ENCODE measurements at regions not wholly inside any gene's neighbourhood (a gene's known extent, or its start where the extent isn't known, plus 50 kb on each side); places are given as distances from the start of the nearest gene placed in this dataset.

GRCh38 chr16:8194794-8195193 lies 395.5 kb downstream of the TMEM114 start:
- DNase-seq: peak in 2 of 58 donors; percentile 0 to 1

DNA sequence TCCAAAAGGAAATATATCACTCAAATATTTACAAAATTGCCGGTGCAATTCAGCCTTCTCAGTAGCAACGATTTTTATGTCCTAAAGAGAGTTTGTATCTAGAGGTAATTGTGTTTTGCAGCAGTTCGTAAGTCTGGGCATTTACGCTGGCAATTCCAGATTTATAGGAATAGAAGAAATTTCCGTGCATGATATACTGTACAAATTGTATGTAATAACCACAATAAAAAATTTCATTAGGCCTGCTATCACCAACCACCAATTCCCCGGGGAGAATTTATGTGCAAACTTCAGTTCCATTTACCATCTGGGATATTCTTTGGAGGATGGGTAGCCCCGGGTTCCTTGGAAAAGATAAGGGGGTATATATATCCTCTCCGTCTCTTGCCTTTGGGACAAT lies 401.5 kb downstream of the TMEM114 start:
- no peak for DNase-seq

DNA sequence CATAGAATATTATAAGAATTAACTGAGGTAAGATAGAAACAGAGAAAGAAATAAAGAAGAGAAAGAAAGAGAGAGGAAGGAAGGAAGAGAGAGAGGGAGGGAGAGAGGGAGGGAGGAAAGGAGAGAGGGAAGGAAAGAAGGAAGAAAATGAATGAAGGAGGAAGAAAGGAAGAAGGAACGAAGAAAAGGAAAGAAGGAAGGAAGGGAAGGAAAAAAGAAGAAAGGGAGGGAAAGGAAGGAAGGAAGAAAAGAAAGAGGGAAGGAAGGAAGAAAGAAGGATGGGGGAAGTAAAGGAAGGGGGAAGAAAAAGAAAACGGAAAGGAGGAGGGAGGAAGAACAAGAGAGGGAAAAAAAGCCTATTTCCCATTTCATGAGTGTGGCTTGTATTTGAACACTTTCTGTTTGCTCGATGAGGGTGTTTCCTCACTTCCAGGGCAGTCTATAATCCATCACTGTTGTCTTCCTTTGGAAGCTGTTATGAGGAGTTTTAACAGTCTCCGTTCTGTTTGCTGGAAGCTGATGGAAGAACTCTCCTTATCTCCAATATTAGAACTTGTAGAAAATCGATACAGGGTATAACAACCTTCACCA lies 402.4 kb downstream of the TMEM114 start:
- DNase-seq: no peak

DNA sequence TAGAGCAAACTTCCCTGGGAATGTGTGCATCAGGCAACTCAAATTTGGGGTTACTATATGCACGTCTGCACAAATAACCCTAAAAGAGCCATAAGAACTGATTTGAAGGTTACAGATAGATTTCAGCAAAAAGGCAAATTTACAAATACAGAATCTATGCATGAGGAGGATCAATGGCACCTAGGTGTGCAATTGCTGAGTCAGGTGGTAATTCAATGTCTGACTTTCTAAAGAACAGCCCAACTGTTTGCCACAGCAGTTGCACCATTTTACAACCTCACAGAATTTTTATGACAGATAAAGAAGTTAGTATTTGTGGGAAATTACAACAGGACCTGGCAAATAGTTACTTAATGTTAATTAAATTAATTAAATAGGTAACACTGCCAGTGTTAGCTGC lies 405.5 kb downstream of the TMEM114 start:
- DNase-seq: no peak

DNA sequence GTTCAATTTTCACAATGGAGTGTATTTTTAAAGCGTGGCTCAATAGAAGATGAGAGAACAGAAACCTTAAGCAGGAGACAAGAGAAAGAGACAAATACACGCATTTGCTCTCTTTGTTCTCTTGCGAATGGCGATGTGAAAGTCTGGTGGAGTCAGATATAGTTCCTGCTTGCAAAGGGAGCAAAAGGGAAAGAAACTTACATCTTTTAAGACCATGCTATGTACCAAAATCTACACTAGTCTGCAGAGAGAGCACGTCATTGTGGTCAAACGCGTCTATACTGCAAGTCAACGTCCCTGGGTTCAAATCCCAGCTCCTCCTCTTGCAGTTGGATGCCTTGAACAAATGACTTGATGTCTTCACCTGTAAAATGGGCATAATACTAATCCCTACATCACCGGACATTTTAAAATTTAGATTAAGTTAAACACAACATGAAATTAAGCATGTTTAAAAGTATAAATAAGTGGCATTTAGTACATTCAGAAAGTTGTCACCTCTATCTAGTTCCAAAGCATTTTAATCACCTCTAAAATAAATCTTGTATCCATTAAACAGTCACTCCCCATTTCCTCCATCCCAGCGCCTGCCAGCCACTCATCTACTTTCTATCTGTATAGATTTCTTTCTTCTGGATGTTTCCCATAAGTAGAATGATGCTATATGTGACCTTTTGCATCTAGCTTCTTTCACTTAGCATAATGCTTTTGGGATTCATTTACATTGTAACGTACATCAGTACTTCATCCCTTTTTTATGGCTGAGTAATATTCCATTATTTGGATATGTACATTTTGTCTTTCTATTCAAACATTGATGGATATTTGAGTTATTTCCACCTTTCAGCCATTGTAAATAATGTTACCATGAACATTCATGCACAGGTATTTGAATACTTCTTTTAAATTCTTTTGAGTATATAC lies 406.9 kb downstream of the TMEM114 start:
- DNase-seq: no peak

DNA sequence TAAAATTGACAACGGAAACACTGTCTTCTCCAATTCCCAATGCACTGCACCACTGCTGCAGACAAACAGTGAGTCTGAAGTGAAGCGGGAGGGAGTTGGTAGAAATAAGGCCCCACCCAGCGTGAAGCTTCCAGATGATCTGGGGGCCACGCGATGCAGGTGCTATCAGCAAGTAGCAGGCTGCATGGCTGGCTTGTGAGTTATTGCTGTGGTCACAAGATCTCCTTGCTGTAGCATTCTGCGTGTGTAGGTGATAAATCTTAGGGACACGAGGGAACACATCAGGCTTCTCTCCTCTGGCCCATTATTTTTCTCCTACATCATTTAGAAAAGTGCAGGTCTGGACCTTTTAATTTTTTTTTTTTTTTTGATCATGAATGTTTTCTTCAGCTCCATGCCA lies 407.6 kb downstream of the TMEM114 start:
- no peak for DNase-seq

GRCh38 chr16:8179615-8180014 lies 410.7 kb downstream of the TMEM114 start:
- DNase-seq: no peak

DNA sequence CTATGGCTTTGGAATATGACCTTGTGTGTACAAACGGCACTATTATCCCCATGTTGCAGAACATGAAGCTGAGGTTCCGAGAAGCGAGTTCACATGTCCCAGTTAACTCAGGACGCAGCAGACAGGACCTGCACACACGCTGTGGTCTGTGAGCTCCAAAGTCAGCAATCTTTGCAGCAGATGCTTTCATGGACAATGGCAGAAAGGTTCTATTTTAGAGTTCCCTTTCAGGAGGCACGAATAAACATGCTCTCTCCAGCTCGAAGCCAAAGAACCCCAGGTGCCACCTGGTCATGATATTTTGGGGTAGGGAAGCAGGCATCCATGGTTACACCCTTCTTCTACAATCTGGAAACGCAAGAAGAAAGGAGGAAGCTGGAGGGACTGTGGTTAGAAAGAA lies 412.0 kb downstream of the TMEM114 start:
- DNase-seq: no peak

DNA sequence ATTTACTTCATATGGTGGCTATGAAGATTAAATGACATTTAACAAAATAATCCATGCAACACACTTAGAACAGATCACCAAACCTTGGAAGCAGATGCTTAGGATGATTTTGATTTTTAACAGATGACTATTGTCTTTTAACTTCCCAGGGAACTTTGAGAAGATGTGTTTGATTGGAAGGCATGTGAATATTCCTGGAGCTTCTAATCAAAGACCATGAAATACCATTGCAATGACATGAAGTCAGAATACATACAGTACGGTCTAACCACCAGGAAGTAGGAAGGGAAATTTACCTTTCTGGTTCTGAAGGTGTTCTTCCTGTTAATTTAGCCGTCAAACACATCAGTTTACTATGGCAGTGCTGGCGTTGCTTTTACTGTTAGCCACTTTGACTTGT lies 414.9 kb downstream of the TMEM114 start:
- no peak for DNase-seq

GRCh38 chr16:8173111-8173644 lies 417.1 kb downstream of the TMEM114 start:
- peak in 54 of 58 donors; percentile 2 to 78 (median 37) for DNase-seq

DNA sequence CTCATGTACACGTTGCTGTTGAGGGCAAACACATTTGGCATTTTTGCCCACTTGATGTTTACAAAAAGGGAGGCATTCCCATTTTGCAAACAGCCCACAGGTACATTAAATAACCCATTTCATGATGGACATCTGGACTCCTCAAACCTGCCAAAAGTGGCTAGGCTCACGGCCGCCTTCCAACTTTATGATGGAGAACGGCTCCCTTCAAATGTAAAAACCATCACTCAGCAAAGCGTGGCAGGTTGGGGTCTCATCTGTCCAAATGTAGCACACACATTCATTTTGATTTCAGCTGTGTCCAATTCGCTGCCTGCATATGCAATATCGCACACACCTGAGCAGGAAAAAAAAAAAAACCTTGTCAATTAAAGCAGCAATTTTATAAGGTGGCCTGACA lies 417.8 kb downstream of the TMEM114 start:
- no peak for DNase-seq

- DNase-seq: peak in 1 of 58 donors; percentile 23
Measured at GRCh38 chr16:8168016-8168415, 422.3 kb downstream of the TMEM114 start.

- peak in 1 of 58 donors; percentile 20 for DNase-seq
Measured at GRCh38 chr16:8167436-8167835, 422.9 kb downstream of the TMEM114 start.

DNA sequence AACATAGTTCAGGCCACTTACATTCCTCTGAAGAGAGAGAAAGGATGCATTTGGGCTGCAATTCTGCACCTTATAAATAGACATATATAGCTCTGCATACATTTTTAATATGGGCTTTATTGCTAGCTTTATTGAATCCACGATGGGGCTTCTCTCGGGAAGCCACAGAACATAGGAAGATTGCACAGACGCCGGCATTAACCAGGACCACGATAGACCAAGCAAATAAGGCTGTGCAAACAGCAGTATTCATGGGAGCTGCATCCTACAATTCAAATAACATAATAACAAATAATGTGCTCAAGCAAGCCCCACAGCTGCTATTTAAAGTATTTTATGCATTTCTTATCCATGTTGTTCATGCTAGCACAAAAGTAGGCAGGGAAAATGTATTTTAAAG lies 432.3 kb downstream of the TMEM114 start:
- no peak for DNase-seq

DNA sequence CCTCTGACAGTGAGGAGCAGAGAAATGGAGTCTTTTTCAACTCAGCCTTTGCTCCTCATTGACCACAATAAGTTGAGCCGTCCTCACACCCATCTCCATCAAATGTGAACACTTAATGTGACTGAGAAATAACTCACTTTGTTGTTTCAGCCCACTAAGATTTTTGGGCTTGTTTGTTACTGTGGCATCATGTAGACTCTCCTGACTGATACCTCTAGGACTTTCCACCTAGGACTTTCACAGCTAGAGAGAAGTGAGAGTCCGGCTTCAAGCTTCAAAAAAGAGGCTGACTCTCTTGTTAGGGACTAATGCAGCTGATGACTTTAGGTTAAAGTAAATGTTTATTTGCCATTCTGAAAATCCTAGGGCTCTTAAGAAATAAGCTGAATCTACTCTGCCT lies 435.0 kb downstream of the TMEM114 start:
- DNase-seq: no peak

- DNase-seq: no peak
Measured at GRCh38 chr16:8146256-8147012, 443.9 kb downstream of the TMEM114 start.

DNA sequence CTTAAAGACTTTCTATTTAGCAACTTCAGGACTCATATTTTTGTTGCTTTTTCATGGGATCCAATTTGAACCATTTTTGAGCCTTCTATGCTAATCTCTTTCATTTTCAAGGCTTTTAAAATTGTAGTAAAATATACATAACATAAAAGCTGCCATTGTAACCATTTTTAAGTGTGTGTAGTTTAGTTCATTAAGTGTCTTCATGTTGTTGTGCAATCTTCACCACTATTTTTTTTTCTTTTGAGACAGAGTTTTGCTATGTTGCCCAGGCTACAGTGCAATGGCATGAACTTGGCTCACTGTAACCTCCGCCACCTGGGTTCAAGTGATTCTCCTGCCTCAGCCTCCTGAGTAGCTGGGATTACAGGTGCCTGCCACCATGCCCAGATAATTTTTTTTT lies 451.6 kb downstream of the TMEM114 start:
- no peak for DNase-seq

DNA sequence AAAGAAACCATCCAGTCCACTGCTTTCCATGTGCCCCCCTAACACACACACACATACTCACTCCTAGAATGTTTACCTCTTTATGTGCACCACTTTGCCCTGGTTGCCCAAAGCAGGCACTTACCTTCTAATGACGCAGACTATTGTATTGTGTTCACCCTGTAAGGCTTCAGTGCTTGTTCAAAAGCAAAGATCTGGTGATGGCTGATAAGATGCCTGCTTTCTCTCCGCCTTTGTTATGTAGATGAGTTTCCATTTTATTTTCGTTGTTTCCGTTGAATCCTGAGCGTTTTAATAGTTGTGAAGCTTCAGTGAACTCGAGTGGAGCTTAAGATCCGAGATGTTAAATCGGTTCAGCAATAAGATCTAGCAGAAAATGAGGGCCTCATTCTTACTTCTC lies 452.7 kb downstream of the TMEM114 start:
- no peak for DNase-seq

GRCh38 chr16:8130197-8130596 lies 460.1 kb downstream of the TMEM114 start:
- no peak for DNase-seq

GRCh38 chr16:8127070-8127469 lies 463.2 kb downstream of the TMEM114 start:
- peak in 1 of 58 donors; percentile 0 for DNase-seq

DNA sequence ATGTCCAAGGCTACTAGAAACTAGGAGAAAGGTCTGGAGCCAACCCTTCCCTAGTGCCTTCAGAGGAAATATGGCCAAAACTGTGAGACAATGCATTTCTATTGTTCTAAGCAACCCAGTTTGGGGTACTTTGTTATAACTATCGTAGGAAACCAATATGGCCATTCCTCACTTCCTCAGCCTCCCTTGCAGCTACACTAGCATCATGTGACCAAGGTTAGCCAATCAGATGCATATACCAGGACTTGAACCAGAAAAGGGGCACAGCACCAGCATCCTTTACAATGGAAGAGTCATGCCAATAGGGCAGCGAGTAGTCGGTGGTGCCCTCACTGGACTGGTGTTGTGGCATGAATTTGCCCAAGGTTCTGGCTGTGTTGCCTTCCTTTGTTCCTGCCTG lies 464.0 kb downstream of the TMEM114 start:
- DNase-seq: no peak

- DNase-seq: no peak
Measured at GRCh38 chr16:8120001-8120400, 470.3 kb downstream of the TMEM114 start.

Data from anterior cingulate cortex (tissue), 58 donors.